ENCODE measurements at regions not wholly inside any gene's neighbourhood (a gene's known extent, or its start where the extent isn't known, plus 50 kb on each side); places are given as distances from the start of the nearest gene placed in this dataset.

- Histone ChIP-seq H3K9me2 (replicated peaks; ENCODE audit: control insufficient read depth, low read length) (no peaks in the 10 kb centered on the region), H3K36me3 (ENCODE audit: control insufficient read depth, low read length) (no peaks in the 10 kb centered on the region), H3K9me3 (ENCODE audit: control insufficient read depth, insufficient read depth, low read length) (no peaks in the 10 kb centered on the region), H3K79me2 (ENCODE audit: control insufficient read depth, low read length) (no peaks in the 10 kb centered on the region), H3F3A (ENCODE audit: control insufficient read depth, insufficient read depth) (no peaks in the 10 kb centered on the region), H4K20me1 (ENCODE audit: control insufficient read depth, insufficient read depth, low read depth, low read length) (no peaks in the 10 kb centered on the region), H3K27me3 (ENCODE audit: control insufficient read depth, low read length) (no peaks in the 10 kb centered on the region), H3K4me1 (ENCODE audit: control insufficient read depth, low read length) (no peaks in the 10 kb centered on the region), H3K4me3 (ENCODE audit: low read length) (no peak overlapping the region), H3K4me2 (ENCODE audit: low read length) (no peak overlapping the region), H3K27ac (ENCODE audit: low read depth, low read length) (no peak overlapping the region)
- TF ChIP-seq, protein P1, sequence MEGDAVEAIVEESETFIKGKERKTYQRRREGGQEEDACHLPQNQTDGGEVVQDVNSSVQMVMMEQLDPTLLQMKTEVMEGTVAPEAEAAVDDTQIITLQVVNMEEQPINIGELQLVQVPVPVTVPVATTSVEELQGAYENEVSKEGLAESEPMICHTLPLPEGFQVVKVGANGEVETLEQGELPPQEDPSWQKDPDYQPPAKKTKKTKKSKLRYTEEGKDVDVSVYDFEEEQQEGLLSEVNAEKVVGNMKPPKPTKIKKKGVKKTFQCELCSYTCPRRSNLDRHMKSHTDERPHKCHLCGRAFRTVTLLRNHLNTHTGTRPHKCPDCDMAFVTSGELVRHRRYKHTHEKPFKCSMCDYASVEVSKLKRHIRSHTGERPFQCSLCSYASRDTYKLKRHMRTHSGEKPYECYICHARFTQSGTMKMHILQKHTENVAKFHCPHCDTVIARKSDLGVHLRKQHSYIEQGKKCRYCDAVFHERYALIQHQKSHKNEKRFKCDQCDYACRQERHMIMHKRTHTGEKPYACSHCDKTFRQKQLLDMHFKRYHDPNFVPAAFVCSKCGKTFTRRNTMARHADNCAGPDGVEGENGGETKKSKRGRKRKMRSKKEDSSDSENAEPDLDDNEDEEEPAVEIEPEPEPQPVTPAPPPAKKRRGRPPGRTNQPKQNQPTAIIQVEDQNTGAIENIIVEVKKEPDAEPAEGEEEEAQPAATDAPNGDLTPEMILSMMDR (IDR thresholded peaks at IDR 0.05; ENCODE audit: low read depth, low read length, poor library complexity, severe bottlenecking): no peak
- no peak for TF ChIP-seq EZH2phosphoT487 (IDR thresholded peaks at IDR 0.05; ENCODE audit: borderline replicate concordance, low read length)
Observed at GRCh38 chr14:105938055-105938863, 411.9 kb downstream of the TMEM121 start.

DNA sequence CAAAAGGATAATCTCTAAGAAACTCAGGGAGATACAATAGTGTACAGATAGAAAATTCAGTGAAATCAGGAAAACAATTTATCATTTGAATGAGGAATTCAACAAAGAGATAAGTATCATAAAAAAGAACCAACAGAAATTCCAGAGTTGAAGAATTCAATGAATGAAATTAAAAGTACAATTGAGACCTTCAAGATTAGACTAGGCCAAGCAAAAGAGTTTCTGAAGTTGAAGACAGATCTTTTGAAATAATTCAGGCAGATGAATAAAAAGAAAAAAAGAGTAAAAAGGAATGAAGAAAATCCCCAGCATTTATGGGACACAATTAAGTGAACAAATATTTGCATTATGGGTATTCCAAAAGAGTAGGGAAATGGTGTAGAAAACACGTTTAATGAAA, 412.6 kb downstream of the TMEM121 start:
- no peak overlapping the region for H3K4me2 ChIP-seq (ENCODE audit: low read length)
- H3K27me3 ChIP-seq (ENCODE audit: control insufficient read depth, low read length): no peaks in the 10 kb centered on the region
- no peaks in the 10 kb centered on the region for H3F3A ChIP-seq (ENCODE audit: control insufficient read depth, insufficient read depth)
- H4K20me1 ChIP-seq (ENCODE audit: control insufficient read depth, insufficient read depth, low read depth, low read length): no peaks in the 10 kb centered on the region
- no peaks in the 10 kb centered on the region for H3K36me3 ChIP-seq (ENCODE audit: control insufficient read depth, low read length)
- H3K79me2 ChIP-seq (ENCODE audit: control insufficient read depth, low read length): no peaks in the 10 kb centered on the region
- no peaks in the 10 kb centered on the region for H3K4me1 ChIP-seq (ENCODE audit: control insufficient read depth, low read length)
- H3K9me3 ChIP-seq (ENCODE audit: control insufficient read depth, insufficient read depth, low read length): no peaks in the 10 kb centered on the region
- no peaks in the 10 kb centered on the region for H3K9me2 ChIP-seq (replicated peaks; ENCODE audit: control insufficient read depth, low read length)
- H3K27ac ChIP-seq (ENCODE audit: low read depth, low read length): no peak overlapping the region
- no peak overlapping the region for H3K4me3 ChIP-seq (ENCODE audit: low read length)
- TF ChIP-seq, protein P1 (IDR thresholded peaks at IDR 0.05; ENCODE audit: low read depth, low read length, poor library complexity, severe bottlenecking): no peak
- TF ChIP-seq EZH2phosphoT487 (IDR thresholded peaks at IDR 0.05; ENCODE audit: borderline replicate concordance, low read length): no peak

GRCh38 chr14:105939810-105940508, 413.6 kb downstream of the TMEM121 start:
- H3K4me3 ChIP-seq (ENCODE audit: low read length): no peak overlapping the region
- no peaks in the 10 kb centered on the region for H3K4me1 ChIP-seq (ENCODE audit: control insufficient read depth, low read length)
- H3K27ac ChIP-seq (ENCODE audit: low read depth, low read length): no peak overlapping the region
- no peaks in the 10 kb centered on the region for H3F3A ChIP-seq (ENCODE audit: control insufficient read depth, insufficient read depth)
- H3K4me2 ChIP-seq (ENCODE audit: low read length): no peak overlapping the region
- H3K9me2 ChIP-seq (replicated peaks; ENCODE audit: control insufficient read depth, low read length): no peaks in the 10 kb centered on the region
- H3K79me2 ChIP-seq (ENCODE audit: control insufficient read depth, low read length): no peaks in the 10 kb centered on the region
- no peaks in the 10 kb centered on the region for H3K36me3 ChIP-seq (ENCODE audit: control insufficient read depth, low read length)
- TF ChIP-seq, protein P1 (IDR thresholded peaks at IDR 0.05; ENCODE audit: low read depth, low read length, poor library complexity, severe bottlenecking): no peak
- TF ChIP-seq EZH2phosphoT487 (IDR thresholded peaks at IDR 0.05; ENCODE audit: borderline replicate concordance, low read length): no peak
- no peaks in the 10 kb centered on the region for H3K9me3 ChIP-seq (ENCODE audit: control insufficient read depth, insufficient read depth, low read length)
- no peaks in the 10 kb centered on the region for H4K20me1 ChIP-seq (ENCODE audit: control insufficient read depth, insufficient read depth, low read depth, low read length)
- H3K27me3 ChIP-seq (ENCODE audit: control insufficient read depth, low read length): no peaks in the 10 kb centered on the region

Measured in DOHH2 (cell line).